ENCODE measurements at regions not wholly inside any gene's neighbourhood (a gene's known extent, or its start where the extent isn't known, plus 50 kb on each side); places are given as distances from the start of the nearest gene placed in this dataset.
"Not testable (repeated sequence)": the region's sequence is repeated elsewhere in the genome, so short reads cannot be mapped to it uniquely, and the experiment has no call there.

DNA sequence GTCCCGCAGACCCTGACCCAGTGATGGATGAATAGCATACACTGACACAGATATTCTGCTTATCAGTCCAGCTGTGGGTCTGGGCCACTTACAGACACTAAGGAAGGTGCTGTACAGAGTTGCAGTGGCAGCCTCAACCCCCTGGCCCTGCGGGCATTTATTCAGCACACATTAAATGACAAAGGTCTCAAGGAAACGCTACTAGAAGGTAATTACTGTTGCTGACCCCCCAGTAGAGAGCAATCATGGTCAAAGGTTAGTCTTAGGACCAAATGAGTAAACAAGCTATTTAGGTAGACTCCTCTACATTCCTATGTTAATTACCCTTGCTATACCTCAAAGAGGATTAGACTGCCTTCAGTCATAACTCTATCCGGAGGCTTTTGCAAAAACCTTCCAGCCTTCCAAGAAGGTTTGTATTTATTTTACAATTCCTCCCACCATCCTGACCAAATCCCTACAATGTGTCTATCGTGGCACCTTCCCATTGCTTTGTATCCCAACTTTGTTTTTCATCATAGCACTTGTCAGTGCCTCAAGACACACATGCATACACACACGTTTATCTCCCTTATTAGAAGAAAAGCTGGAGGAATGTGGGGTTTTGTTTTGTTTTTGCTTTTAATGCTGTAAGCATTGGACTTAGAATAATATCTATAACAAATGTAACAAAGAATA, 227.9 kb downstream of the PYDC2 start:
- Histone ChIP-seq H3K4me1 (ENCODE audit: control insufficient read depth in 4 of 4, insufficient read depth in 4 of 4, low read length in 3 of 4) (no peaks in the 10 kb centered on the region), H3K4me3 (ENCODE audit: low read depth in 1 of 3, low read length in 3 of 3) (no peak overlapping the region), H3K9ac (ENCODE audit: low read depth in 1 of 2, low read length in 2 of 2) (no peak overlapping the region), H3K36me3 (ENCODE audit: control insufficient read depth in 4 of 4, insufficient read depth in 3 of 4, low read depth in 1 of 4, low read length in 3 of 4) (no peaks in the 10 kb centered on the region), H3K27ac (ENCODE audit: low read depth in 1 of 2, low read length in 2 of 2) (no peak overlapping the region), H3K27me3 (ENCODE audit: control insufficient read depth in 4 of 4, insufficient read depth in 4 of 4, low read length in 3 of 4) (no peaks in the 10 kb centered on the region), H3K9me3 (ENCODE audit: control insufficient read depth in 4 of 4, low read length in 3 of 4) (no peaks in the 10 kb centered on the region)
- no peak for DNase-seq (ENCODE audit: low spot score)
- TF ChIP-seq, protein P1, sequence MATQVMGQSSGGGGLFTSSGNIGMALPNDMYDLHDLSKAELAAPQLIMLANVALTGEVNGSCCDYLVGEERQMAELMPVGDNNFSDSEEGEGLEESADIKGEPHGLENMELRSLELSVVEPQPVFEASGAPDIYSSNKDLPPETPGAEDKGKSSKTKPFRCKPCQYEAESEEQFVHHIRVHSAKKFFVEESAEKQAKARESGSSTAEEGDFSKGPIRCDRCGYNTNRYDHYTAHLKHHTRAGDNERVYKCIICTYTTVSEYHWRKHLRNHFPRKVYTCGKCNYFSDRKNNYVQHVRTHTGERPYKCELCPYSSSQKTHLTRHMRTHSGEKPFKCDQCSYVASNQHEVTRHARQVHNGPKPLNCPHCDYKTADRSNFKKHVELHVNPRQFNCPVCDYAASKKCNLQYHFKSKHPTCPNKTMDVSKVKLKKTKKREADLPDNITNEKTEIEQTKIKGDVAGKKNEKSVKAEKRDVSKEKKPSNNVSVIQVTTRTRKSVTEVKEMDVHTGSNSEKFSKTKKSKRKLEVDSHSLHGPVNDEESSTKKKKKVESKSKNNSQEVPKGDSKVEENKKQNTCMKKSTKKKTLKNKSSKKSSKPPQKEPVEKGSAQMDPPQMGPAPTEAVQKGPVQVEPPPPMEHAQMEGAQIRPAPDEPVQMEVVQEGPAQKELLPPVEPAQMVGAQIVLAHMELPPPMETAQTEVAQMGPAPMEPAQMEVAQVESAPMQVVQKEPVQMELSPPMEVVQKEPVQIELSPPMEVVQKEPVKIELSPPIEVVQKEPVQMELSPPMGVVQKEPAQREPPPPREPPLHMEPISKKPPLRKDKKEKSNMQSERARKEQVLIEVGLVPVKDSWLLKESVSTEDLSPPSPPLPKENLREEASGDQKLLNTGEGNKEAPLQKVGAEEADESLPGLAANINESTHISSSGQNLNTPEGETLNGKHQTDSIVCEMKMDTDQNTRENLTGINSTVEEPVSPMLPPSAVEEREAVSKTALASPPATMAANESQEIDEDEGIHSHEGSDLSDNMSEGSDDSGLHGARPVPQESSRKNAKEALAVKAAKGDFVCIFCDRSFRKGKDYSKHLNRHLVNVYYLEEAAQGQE (IDR thresholded peaks at IDR 0.05) = no peak
- TF ChIP-seq NR2F2 (IDR thresholded peaks at IDR 0.05) = no peak
- TF ChIP-seq GABPA (IDR thresholded peaks at IDR 0.05 in 1 of 2, conservative IDR thresholded peaks at IDR 0.05 in 1 of 2) = no peak
- no peak for TF ChIP-seq JUND (IDR thresholded peaks at IDR 0.05)
- TF ChIP-seq FOXA2 (IDR thresholded peaks at IDR 0.05) = no peak
- TF ChIP-seq FOXA1 (IDR thresholded peaks at IDR 0.05) = no peak
- no peak for TF ChIP-seq SP1 (IDR thresholded peaks at IDR 0.05)
- 62% methylated on average over 6 of the region's 6 CpGs for WGBS

DNA sequence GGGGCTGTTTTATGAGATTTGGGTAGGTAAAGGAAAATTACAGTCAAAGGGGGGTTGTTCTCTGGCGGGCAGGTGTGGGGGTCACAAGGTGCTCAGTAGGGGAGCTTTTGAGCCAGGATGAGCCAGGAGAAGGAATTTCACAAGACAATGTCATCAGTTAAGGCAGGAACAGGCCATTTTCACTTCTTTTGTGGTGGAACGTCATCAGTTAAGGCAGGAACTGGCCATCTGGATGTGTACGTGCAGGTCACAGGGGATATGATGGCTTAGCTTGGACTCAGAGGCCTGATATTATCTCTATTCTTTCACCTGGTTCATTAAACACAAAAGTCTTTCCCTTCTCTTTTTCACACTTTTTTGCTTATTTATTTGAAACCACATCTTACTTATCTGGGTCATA, 230.2 kb downstream of the PYDC2 start:
- not testable (repeated sequence) for DNase-seq (ENCODE audit: low spot score); H3K27me3 ChIP-seq (ENCODE audit: control insufficient read depth in 4 of 4, insufficient read depth in 4 of 4, low read length in 3 of 4); H3K36me3 ChIP-seq (ENCODE audit: control insufficient read depth in 4 of 4, insufficient read depth in 3 of 4, low read depth in 1 of 4, low read length in 3 of 4); H3K4me1 ChIP-seq (ENCODE audit: control insufficient read depth in 4 of 4, insufficient read depth in 4 of 4, low read length in 3 of 4); H3K9ac ChIP-seq (ENCODE audit: low read depth in 1 of 2, low read length in 2 of 2); H3K9me3 ChIP-seq (ENCODE audit: control insufficient read depth in 4 of 4, low read length in 3 of 4); H3K27ac ChIP-seq (ENCODE audit: low read depth in 1 of 2, low read length in 2 of 2); H3K4me3 ChIP-seq (ENCODE audit: low read depth in 1 of 3, low read length in 3 of 3)
- WGBS = 80% methylated on average over 3 of the region's 3 CpGs

DNA sequence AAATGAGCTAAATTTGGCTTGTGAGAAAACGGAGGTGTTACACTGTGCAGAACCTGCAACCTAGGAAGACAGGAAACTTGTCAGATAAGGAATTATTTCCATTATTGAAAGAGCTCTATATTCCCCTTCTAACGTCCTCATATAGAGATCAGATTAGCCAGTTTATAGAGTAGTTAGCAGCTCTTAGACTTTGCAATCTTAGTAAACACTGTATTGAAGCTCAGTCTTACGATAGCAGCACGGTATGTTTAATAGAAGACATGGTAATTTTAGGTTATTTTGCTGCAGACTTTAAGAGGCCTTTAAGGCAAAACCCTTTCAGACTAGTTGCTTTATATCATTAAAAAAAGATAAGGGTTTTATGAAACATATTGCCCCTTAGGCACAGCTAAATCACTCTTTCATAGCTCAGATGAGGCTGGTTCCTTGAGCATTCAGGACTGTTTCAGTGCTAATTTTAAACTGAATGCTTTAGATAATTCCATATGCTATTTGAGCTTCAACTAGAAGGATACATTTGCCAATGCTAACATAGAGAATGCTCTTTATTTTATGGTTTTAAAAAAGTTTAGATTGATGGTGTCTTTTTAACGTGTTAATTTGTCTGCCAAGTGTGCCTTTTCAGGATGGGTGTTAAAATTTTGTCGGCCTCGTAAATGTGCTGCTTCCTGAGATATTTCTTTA, 234.3 kb downstream of the PYDC2 start:
- no peak for TF ChIP-seq GABPA (IDR thresholded peaks at IDR 0.05 in 1 of 2, conservative IDR thresholded peaks at IDR 0.05 in 1 of 2)
- no peak overlapping the region for H3K27ac ChIP-seq (ENCODE audit: low read depth in 1 of 2, low read length in 2 of 2)
- H3K4me3 ChIP-seq (ENCODE audit: low read depth in 1 of 3, low read length in 3 of 3) = no peak overlapping the region
- WGBS = 72% methylated on average over 7 of the region's 7 CpGs
- H3K27me3 ChIP-seq (ENCODE audit: control insufficient read depth in 4 of 4, insufficient read depth in 4 of 4, low read length in 3 of 4) = no peaks in the 10 kb centered on the region
- H3K36me3 ChIP-seq (ENCODE audit: control insufficient read depth in 4 of 4, insufficient read depth in 3 of 4, low read depth in 1 of 4, low read length in 3 of 4) = no peaks in the 10 kb centered on the region
- H3K9ac ChIP-seq (ENCODE audit: low read depth in 1 of 2, low read length in 2 of 2) = no peak overlapping the region
- H3K9me3 ChIP-seq (ENCODE audit: control insufficient read depth in 4 of 4, low read length in 3 of 4) = no peaks in the 10 kb centered on the region
- no peak for DNase-seq (ENCODE audit: low spot score)
- H3K4me1 ChIP-seq (ENCODE audit: control insufficient read depth in 4 of 4, insufficient read depth in 4 of 4, low read length in 3 of 4) = no peaks in the 10 kb centered on the region

DNA sequence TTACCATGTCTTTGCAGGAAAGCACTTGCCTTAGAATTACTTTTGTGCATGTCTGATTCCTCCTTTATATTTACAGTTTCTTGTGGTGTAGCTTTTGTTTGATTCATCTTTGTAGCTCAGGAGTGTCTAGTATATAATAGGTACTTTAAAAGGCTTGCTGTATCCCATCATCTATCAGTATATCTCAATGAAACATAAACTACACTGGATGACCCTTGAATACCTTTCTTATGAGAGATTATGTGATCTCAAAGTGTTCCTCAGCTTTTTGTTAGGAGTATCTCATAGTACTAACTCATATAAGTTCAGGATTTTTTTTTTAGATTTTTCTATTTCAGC, 234.8 kb downstream of the PYDC2 start:
- H3K4me3 ChIP-seq (ENCODE audit: low read depth in 1 of 3, low read length in 3 of 3) = no peak overlapping the region
- H3K27me3 ChIP-seq (ENCODE audit: control insufficient read depth in 4 of 4, insufficient read depth in 4 of 4, low read length in 3 of 4) = no peaks in the 10 kb centered on the region
- DNase-seq (ENCODE audit: low spot score) = no peak
- no peaks in the 10 kb centered on the region for H3K9me3 ChIP-seq (ENCODE audit: control insufficient read depth in 4 of 4, low read length in 3 of 4)
- H3K27ac ChIP-seq (ENCODE audit: low read depth in 1 of 2, low read length in 2 of 2) = no peak overlapping the region
- H3K4me1 ChIP-seq (ENCODE audit: control insufficient read depth in 4 of 4, insufficient read depth in 4 of 4, low read length in 3 of 4) = no peaks in the 10 kb centered on the region
- H3K36me3 ChIP-seq (ENCODE audit: control insufficient read depth in 4 of 4, insufficient read depth in 3 of 4, low read depth in 1 of 4, low read length in 3 of 4) = no peaks in the 10 kb centered on the region
- H3K9ac ChIP-seq (ENCODE audit: low read depth in 1 of 2, low read length in 2 of 2) = no peak overlapping the region
- TF ChIP-seq SP1 (IDR thresholded peaks at IDR 0.05) (no peak), HNF4A (conservative IDR thresholded peaks at IDR 0.05) (no peak), RXRA (IDR thresholded peaks at IDR 0.05) (no peak), HNF4G (IDR thresholded peaks at IDR 0.05) (no peak), YY1 (IDR thresholded peaks at IDR 0.05) (no peak), TAF1 (conservative IDR thresholded peaks at IDR 0.05) (no peak)
- TF ChIP-seq, protein P2, sequence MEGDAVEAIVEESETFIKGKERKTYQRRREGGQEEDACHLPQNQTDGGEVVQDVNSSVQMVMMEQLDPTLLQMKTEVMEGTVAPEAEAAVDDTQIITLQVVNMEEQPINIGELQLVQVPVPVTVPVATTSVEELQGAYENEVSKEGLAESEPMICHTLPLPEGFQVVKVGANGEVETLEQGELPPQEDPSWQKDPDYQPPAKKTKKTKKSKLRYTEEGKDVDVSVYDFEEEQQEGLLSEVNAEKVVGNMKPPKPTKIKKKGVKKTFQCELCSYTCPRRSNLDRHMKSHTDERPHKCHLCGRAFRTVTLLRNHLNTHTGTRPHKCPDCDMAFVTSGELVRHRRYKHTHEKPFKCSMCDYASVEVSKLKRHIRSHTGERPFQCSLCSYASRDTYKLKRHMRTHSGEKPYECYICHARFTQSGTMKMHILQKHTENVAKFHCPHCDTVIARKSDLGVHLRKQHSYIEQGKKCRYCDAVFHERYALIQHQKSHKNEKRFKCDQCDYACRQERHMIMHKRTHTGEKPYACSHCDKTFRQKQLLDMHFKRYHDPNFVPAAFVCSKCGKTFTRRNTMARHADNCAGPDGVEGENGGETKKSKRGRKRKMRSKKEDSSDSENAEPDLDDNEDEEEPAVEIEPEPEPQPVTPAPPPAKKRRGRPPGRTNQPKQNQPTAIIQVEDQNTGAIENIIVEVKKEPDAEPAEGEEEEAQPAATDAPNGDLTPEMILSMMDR (IDR thresholded peaks at IDR 0.05; ENCODE audit: low read depth, low read length, missing input control) = no peak
- TF ChIP-seq, protein P1 (IDR thresholded peaks at IDR 0.05) = no peak
- TF ChIP-seq, protein P3, sequence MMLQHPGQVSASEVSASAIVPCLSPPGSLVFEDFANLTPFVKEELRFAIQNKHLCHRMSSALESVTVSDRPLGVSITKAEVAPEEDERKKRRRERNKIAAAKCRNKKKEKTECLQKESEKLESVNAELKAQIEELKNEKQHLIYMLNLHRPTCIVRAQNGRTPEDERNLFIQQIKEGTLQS (IDR thresholded peaks at IDR 0.05) = no peak

All from liver (tissue), 8 donors.